ENCODE measurements at regions not wholly inside any gene's neighbourhood (a gene's known extent, or its start where the extent isn't known, plus 50 kb on each side); places are given as distances from the start of the nearest gene placed in this dataset.

DNA sequence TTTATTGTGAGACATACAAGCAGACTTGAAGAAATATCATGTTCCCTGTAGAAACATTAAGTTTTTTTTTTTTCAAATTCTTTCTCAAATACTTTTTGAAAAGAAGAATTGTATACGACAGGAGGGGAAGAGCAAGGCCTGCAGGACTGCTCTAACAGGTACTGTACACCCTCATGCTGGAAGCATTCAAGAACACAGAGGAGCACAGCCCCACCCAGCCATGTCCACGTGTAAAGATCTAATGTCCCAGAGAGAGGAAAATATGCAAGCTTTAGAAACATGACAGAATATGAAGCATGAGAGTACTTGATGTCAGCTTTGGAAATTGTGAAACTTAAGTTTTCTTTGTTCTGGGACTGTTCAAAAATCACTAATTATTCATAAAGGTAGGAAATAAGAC is 191.6 kb downstream of the TTC32 start (continued):
- TF ChIP-seq SYNCRIP (IDR thresholded peaks at IDR 0.05; ENCODE audit: insufficient read depth, low read depth, low read length), result no peak
- no peak for TF ChIP-seq ZBTB33 (CRISPR knock-in tag; IDR thresholded peaks at IDR 0.05)
- TF ChIP-seq ZFP37 (CRISPR knock-in tag; IDR thresholded peaks at IDR 0.05; ENCODE audit: borderline replicate concordance), result no peak

- Histone ChIP-seq H2AFZ (ENCODE audit: low read length) (no peak overlapping the region), H3K4me1 (ENCODE audit: insufficient read depth, low read length) (no peaks in the 10 kb centered on the region), H3K4me2 (ENCODE audit: low read depth, low read length) (no peak overlapping the region), H4K20me1 (ENCODE audit: insufficient read depth, low read length) (no peaks in the 10 kb centered on the region), H3K4me3 (replicated peaks in 1 of 3; ENCODE audit: insufficient read depth in 1 of 3, low read depth in 2 of 3, low read length in 3 of 3) (no peak overlapping the region), H3K9ac (ENCODE audit: insufficient read depth, low read depth, low read length) (no peak overlapping the region), H3K79me2 (ENCODE audit: insufficient read depth, low read length) (no peaks in the 10 kb centered on the region), H3K27ac (ENCODE audit: extremely low read length, insufficient read depth, low read length) (no peak overlapping the region), H3K9me3 (ENCODE audit: low read length) (no peaks in the 10 kb centered on the region), H3K27me3 (ENCODE audit: control insufficient read depth in 1 of 2, insufficient read depth in 2 of 2, low read length in 2 of 2) (peaks cover 2 to 9% of the 10 kb centered on the region in 2 experiments; a peak in 1 of 5 replicates), H3K36me3 (replicated peaks in 1 of 2; ENCODE audit: control insufficient read depth in 1 of 2, insufficient read depth in 2 of 2, low read length in 2 of 2) (no peaks in the 10 kb centered on the region)
- in situ Hi-C loops (cut with HindIII; ENCODE audit: extremely low pct_ligation_motif_present, low pct_unique_long_range_greater_than_20kb) (no loop called here), intact Hi-C loops (cut with micrococcal nuclease; ENCODE audit: unreplicated experiment) (no loop called here)
- WGBS (ENCODE audit: low lambda C conversion rate), result 30% methylated on average over 2 of the region's 2 CpGs
- FAIRE-seq (no peak), DNase-seq (ENCODE audit: low spot score) (no peak), ATAC-seq (no peak)
- TF ChIP-seq ZFP36L2 (CRISPR knock-in tag; IDR thresholded peaks at IDR 0.05), result no peak
- no peak for TF ChIP-seq ZNF737 (CRISPR knock-in tag; IDR thresholded peaks at IDR 0.05; ENCODE audit: borderline replicate concordance)
- POLR2A ChIA-PET, result no interaction called here
- no TSS peak for BruUV-seq (replicated peaks)
- CTCF ChIA-PET (ENCODE audit: low intra/inter-chr PET ratio, low total read pairs), result no interaction called here
These were observed 192.2 kb downstream of the TTC32 start for GRCh38 chr2:19709553-19709952.

- Histone ChIP-seq H2AFZ (ENCODE audit: low read length) (no peak overlapping the region), H4K20me1 (ENCODE audit: insufficient read depth, low read length) (no peaks in the 10 kb centered on the region), H3K4me2 (ENCODE audit: low read depth, low read length) (no peak overlapping the region), H3K4me1 (ENCODE audit: insufficient read depth, low read length) (no peaks in the 10 kb centered on the region), H3K9ac (ENCODE audit: insufficient read depth, low read depth, low read length) (no peak overlapping the region), H3K9me3 (ENCODE audit: low read length) (no peaks in the 10 kb centered on the region), H3K4me3 (replicated peaks in 1 of 3; ENCODE audit: insufficient read depth in 1 of 3, low read depth in 2 of 3, low read length in 3 of 3) (no peak overlapping the region), H3K27me3 (ENCODE audit: control insufficient read depth in 1 of 2, insufficient read depth in 2 of 2, low read length in 2 of 2) (peaks cover 0 to 6% of the 10 kb centered on the region in 2 experiments; a peak in 1 of 5 replicates), H3K27ac (ENCODE audit: extremely low read length, insufficient read depth, low read length) (no peak overlapping the region), H3K79me2 (ENCODE audit: insufficient read depth, low read length) (no peaks in the 10 kb centered on the region), H3K36me3 (replicated peaks in 1 of 2; ENCODE audit: control insufficient read depth in 1 of 2, insufficient read depth in 2 of 2, low read length in 2 of 2) (no peaks in the 10 kb centered on the region)
- no peak for ATAC-seq
- BruUV-seq (replicated peaks), result no TSS peak
- FAIRE-seq, result no peak
- no peak for TF ChIP-seq U2AF2 (IDR thresholded peaks at IDR 0.05; ENCODE audit: low read depth, low read length)
- no peak for TF ChIP-seq SMC3 (IDR thresholded peaks at IDR 0.05; ENCODE audit: low read length)
- no peak for TF ChIP-seq KLF6 (CRISPR knock-in tag; IDR thresholded peaks at IDR 0.05)
- TF ChIP-seq FOXP1 (IDR thresholded peaks at IDR 0.05), result no peak
- no peak for TF ChIP-seq FOXP1 (CRISPR knock-in tag; IDR thresholded peaks at IDR 0.05)
- TF ChIP-seq FOXO1 (CRISPR knock-in tag; IDR thresholded peaks at IDR 0.05), result no peak
- 10% methylated on average over 2 of the region's 2 CpGs for WGBS (ENCODE audit: low lambda C conversion rate)
- intact Hi-C loops (cut with micrococcal nuclease; ENCODE audit: unreplicated experiment) (no loop called here), in situ Hi-C loops (cut with HindIII; ENCODE audit: extremely low pct_ligation_motif_present, low pct_unique_long_range_greater_than_20kb) (no loop called here)
- CTCF ChIA-PET (ENCODE audit: low intra/inter-chr PET ratio, low total read pairs), result no interaction called here
- no peak for DNase-seq (ENCODE audit: low spot score)
- POLR2A ChIA-PET, result no interaction called here
These were observed 193.0 kb downstream of the TTC32 start for GRCh38 chr2:19708776-19709175.

Data from HepG2 (cell line).